WERI-Rb-1 (cell line): ENCODE measurements at regions not wholly inside any gene's neighbourhood (a gene's known extent, or its start where the extent isn't known, plus 50 kb on each side); places are given as distances from the start of the nearest gene placed in this dataset.

Experiments used
- DNase-seq: peaks from one replicate; pipeline ENCODE4 v3.0.0-alpha.2; 2020
- H3K27ac ChIP-seq: fragments of 250-450 bp; sonication (Bioruptor Pico); 2 replicates; pipeline ENCODE4 v1.5.1; 2020; ENCODE audit warnings: mild to moderate bottlenecking, moderate library complexity
- H3K27me3 ChIP-seq: fragments of 250-450 bp; sonication (Bioruptor Pico); 2 replicates; pipeline ENCODE4 v1.5.1; 2021; ENCODE audit warnings: mild to moderate bottlenecking, low read depth, moderate library complexity; ENCODE audit not compliant: insufficient read depth, severe bottlenecking
- H3K36me3 ChIP-seq: fragments of 250-450 bp; sonication (Bioruptor Pico); 2 replicates; pipeline ENCODE4 v1.5.1; 2020; ENCODE audit warnings: mild to moderate bottlenecking, moderate library complexity
- H3K4me3 ChIP-seq: 2 replicates; pipeline ENCODE4 v1.5.1; 2011; ENCODE audit warnings: low read depth, mild to moderate bottlenecking, control low read depth, low read length
- H3K9me3 ChIP-seq: fragments of 250-450 bp; sonication (Bioruptor Pico); 2 replicates; pipeline ENCODE4 v1.5.1; 2021; ENCODE audit warnings: mild to moderate bottlenecking, moderate library complexity; ENCODE audit not compliant: severe bottlenecking
- TF ChIP-seq, protein P1 (sequence below): IDR thresholded peaks from 2 replicates; pipeline ENCODE4 v1.5.1; 2011; ENCODE audit warnings: low read depth, mild to moderate bottlenecking, control low read depth, inconsistent platforms, low read length

DNA sequence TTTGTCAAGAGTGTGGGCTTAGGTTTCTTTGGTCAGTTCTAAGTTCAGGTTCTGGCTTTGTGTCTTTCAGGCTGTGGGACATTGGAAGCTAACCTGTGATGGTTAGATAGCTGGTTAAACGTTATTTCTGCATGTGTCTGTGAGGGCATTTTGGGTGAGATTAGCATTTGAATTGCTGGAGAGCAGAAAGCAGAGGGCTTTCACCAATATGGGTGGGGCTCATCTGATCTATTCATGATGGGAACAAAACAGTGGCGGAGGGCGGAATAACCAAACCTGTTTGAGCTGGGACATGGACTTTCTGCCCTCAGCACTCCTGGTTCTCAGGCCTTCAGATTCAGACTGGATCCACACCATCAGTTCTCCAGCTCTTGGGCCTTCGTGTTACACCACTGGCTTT lies 195.4 kb downstream of the KLF13 start:
- TF ChIP-seq, protein P1, sequence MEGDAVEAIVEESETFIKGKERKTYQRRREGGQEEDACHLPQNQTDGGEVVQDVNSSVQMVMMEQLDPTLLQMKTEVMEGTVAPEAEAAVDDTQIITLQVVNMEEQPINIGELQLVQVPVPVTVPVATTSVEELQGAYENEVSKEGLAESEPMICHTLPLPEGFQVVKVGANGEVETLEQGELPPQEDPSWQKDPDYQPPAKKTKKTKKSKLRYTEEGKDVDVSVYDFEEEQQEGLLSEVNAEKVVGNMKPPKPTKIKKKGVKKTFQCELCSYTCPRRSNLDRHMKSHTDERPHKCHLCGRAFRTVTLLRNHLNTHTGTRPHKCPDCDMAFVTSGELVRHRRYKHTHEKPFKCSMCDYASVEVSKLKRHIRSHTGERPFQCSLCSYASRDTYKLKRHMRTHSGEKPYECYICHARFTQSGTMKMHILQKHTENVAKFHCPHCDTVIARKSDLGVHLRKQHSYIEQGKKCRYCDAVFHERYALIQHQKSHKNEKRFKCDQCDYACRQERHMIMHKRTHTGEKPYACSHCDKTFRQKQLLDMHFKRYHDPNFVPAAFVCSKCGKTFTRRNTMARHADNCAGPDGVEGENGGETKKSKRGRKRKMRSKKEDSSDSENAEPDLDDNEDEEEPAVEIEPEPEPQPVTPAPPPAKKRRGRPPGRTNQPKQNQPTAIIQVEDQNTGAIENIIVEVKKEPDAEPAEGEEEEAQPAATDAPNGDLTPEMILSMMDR: no peak
- no peaks in the 10 kb centered on the region for H3K36me3 ChIP-seq
- H3K27me3 ChIP-seq: no peaks in the 10 kb centered on the region
- no peak for DNase-seq
- H3K9me3 ChIP-seq: no peaks in the 10 kb centered on the region
- no peak overlapping the region for H3K4me3 ChIP-seq
- no peak overlapping the region for H3K27ac ChIP-seq

DNA sequence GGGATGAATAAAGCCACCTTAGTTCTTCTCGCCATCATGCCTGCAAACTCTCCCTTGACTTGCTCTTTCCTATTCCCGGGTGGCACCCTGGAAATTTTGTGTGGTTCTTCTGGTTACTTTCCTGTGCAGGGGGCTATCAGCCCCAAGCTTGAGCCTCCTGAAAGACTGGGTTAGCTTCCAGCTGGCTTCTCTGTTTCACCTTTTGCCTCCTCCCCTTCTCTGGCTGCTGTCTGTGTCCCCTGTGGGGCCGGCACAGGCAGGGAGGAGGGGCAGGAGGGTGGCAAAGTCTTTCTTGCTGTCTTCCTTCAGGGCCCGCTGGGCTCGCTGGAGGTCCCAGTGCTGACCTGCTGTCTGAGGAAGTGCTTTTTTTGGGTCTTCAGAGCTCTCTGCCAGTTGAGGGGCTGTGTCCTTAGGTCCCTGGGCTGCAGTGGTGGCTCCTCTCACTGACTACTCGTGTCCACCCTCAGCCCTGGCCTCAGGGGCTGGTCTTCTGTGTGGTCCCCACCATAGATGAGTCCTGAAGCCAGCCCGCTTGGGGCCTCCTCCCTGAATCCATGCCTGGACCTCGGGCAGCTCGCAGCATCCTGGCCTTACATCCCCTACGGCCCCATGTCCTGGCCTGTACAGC lies 196.5 kb downstream of the KLF13 start:
- TF ChIP-seq, protein P1: no peak
- H3K27me3 ChIP-seq: no peaks in the 10 kb centered on the region

DNA sequence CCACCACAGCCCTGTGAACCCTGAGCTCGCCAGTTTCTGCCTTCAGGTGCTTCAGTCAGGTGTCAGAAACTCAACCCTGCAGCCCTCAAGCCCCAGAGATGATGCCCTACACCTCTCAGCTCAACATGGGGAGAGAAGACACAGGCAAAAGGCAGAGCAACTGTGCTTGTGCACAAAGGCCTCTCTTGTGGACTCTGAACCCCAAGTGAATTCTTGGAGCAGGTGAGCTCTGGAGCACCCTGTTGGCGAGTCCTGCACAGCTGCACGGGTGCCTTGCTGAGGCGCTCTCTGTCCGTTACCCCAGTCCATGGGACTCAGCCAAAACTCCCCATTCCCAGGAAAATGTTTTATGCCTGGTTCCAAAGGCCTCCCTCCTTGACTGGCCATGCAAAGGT lies 197.0 kb downstream of the KLF13 start:
- TF ChIP-seq, protein P1: no peak
- Histone ChIP-seq H3K4me3 (no peak overlapping the region), H3K36me3 (no peaks in the 10 kb centered on the region), H3K27ac (no peak overlapping the region), H3K27me3 (no peaks in the 10 kb centered on the region), H3K9me3 (no peaks in the 10 kb centered on the region)
- no peak for DNase-seq

More for the DNA sequence above, 196.5 kb downstream of the KLF13 start:
- Histone ChIP-seq H3K27ac (no peak overlapping the region), H3K4me3 (no peak overlapping the region), H3K36me3 (no peaks in the 10 kb centered on the region), H3K9me3 (no peaks in the 10 kb centered on the region)
- DNase-seq: no peak

DNA sequence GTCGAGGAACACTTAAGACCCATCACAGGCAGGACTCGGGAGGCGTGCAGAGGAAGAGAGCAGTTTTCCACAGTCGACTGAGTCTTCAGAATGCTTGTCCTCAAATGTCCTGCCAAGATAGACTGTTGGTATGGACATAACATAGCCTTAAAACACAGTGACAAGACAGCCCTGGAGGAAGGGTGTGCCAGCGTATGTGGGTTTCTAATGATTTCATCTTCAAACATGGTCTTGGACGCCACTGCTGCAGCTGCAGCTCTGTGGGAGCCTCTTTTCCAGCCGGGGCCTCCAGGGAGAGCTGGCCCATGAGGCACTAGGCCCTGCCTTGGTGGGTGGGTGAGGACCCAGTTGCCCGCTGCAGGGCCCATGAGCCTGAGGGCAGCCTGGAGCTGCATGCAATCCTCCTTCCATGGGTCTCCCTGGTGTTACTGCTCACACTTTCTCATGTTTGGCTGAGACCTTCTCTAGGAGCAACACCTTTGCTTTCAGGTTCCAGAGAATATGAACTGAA lies 198.6 kb downstream of the KLF13 start:
- Histone ChIP-seq H3K9me3 (no peaks in the 10 kb centered on the region), H3K27me3 (no peaks in the 10 kb centered on the region), H3K4me3 (no peak overlapping the region), H3K36me3 (no peaks in the 10 kb centered on the region), H3K27ac (no peak overlapping the region)
- no peak for DNase-seq
- TF ChIP-seq, protein P1: no peak

DNA sequence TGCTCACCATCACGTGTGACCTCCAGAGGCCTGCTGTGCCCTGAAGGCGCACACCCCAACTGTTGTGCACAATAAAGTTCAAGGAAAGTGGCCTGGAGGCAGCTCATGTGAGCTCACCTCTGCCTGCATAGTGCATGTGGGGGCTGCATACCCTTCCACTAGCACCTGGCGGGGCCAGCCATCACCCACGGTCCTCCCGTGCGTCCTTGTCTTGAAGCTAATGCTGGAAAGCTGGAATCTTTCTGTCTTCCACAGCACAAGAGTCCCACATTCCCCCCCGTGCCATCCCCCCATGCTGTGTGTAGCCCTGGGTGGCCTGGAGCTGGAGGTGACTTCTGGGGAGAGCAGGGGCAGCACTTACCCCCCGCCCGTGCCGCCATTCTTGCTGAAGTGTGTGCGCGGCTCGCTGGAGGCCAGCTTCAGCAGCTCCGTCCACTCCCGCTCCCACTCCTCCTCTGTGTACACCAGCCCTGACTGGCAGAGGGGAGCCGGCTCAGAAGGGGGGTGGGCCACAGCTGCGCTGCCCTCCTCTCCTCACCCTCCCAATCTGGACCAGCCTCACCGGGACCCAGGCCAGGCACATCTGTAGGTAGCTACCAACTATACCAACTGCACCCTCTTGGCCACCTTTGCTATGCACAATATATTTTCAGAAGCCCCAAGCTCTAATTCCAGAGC lies 199.5 kb downstream of the KLF13 start:
- no peak for DNase-seq
- Histone ChIP-seq H3K27ac (no peak overlapping the region), H3K9me3 (no peaks in the 10 kb centered on the region), H3K36me3 (no peaks in the 10 kb centered on the region), H3K27me3 (no peaks in the 10 kb centered on the region), H3K4me3 (no peak overlapping the region)
- TF ChIP-seq, protein P1: no peak
